ENCODE measurements at regions not wholly inside any gene's neighbourhood (a gene's known extent, or its start where the extent isn't known, plus 50 kb on each side); places are given as distances from the start of the nearest gene placed in this dataset.

DNA sequence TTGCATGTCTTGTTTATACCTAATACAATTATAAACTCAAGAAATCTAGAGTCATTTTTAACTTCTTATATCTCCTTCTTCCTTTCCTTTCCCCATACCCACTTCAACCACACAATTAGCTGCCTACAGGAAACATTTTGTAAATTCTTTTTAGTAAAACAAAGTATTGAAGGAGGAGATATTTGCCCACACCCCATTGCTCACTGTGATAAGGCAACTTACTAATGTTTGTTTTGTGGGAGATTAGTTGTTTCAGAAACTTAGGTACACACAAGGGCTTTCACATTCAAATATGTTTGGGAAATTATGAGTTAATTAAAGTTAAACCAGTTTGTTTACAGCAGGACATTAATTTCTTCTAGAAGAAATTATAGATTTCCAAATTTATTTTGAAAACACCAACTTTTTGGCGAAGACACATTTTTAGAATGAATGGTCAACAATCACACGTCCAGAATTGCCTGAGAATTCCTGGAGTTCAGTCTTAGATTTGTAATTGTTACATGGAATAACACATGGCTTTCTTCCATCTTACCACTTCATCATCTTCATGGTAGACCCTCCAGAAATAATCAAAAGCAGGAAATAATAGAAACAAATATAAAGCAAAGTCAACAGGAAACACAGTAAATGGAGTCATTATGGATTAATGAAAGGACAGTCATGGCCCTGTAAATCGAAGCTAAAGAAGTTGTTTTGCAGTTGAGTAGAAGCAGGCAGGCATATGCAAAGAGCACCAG lies 62.5 kb upstream of the RAB27B start:
- no peak overlapping the region for H3K4me3 ChIP-seq
- Mint-ChIP-seq H3K27ac (no peak overlapping the region), H3K4me1 (no peaks in the 10 kb centered on the region), H3K9me3 (no peaks in the 10 kb centered on the region), H3K27me3 (ENCODE audit: insufficient read depth, low read depth) (peaks cover 2% of the 10 kb centered on the region), H3K4me3 (no peak overlapping the region), H3K36me3 (no peaks in the 10 kb centered on the region)
- no peaks in the 10 kb centered on the region for H3K9me3 ChIP-seq (ENCODE audit: low read depth)
- no peak overlapping the region for H3K9ac ChIP-seq
- H3K27me3 ChIP-seq = no peaks in the 10 kb centered on the region
- no peak overlapping the region for H2AFZ ChIP-seq (replicated peaks)
- H3K79me2 ChIP-seq (ENCODE audit: low read depth) = no peaks in the 10 kb centered on the region
- H3K36me3 ChIP-seq = no peaks in the 10 kb centered on the region
- TF ChIP-seq, protein P1, sequence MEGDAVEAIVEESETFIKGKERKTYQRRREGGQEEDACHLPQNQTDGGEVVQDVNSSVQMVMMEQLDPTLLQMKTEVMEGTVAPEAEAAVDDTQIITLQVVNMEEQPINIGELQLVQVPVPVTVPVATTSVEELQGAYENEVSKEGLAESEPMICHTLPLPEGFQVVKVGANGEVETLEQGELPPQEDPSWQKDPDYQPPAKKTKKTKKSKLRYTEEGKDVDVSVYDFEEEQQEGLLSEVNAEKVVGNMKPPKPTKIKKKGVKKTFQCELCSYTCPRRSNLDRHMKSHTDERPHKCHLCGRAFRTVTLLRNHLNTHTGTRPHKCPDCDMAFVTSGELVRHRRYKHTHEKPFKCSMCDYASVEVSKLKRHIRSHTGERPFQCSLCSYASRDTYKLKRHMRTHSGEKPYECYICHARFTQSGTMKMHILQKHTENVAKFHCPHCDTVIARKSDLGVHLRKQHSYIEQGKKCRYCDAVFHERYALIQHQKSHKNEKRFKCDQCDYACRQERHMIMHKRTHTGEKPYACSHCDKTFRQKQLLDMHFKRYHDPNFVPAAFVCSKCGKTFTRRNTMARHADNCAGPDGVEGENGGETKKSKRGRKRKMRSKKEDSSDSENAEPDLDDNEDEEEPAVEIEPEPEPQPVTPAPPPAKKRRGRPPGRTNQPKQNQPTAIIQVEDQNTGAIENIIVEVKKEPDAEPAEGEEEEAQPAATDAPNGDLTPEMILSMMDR (IDR thresholded peaks at IDR 0.05) = no peak
- TF ChIP-seq EZH2phosphoT487 (IDR thresholded peaks at IDR 0.05) = no peak
- TF ChIP-seq EZH2 (IDR thresholded peaks at IDR 0.05) = no peak
- no peak overlapping the region for H3K4me2 ChIP-seq
- no peaks in the 10 kb centered on the region for H4K20me1 ChIP-seq (ENCODE audit: low read depth)
- no peak overlapping the region for H3K27ac ChIP-seq
- DNase-seq (ENCODE audit: low spot score) = no peak
- H3F3A ChIP-seq (ENCODE audit: low read depth) = no peaks in the 10 kb centered on the region
- H3K4me1 ChIP-seq = no peaks in the 10 kb centered on the region

GRCh38 chr18:54766634-54767033 lies 61.6 kb upstream of the RAB27B start:
- Histone ChIP-seq H3F3A (ENCODE audit: low read depth) (no peaks in the 10 kb centered on the region), H3K4me2 (no peak overlapping the region), H2AFZ (replicated peaks) (no peak overlapping the region), H3K79me2 (ENCODE audit: low read depth) (no peaks in the 10 kb centered on the region), H3K27ac (no peak overlapping the region), H3K4me3 (no peak overlapping the region), H3K27me3 (no peaks in the 10 kb centered on the region), H3K9me3 (ENCODE audit: low read depth) (no peaks in the 10 kb centered on the region), H4K20me1 (ENCODE audit: low read depth) (no peaks in the 10 kb centered on the region), H3K9ac (no peak overlapping the region), H3K36me3 (no peaks in the 10 kb centered on the region), H3K4me1 (no peaks in the 10 kb centered on the region)
- no peak overlapping the region for H3K4me3 Mint-ChIP-seq
- no peaks in the 10 kb centered on the region for H3K4me1 Mint-ChIP-seq
- H3K9me3 Mint-ChIP-seq = no peaks in the 10 kb centered on the region
- no peaks in the 10 kb centered on the region for H3K36me3 Mint-ChIP-seq
- TF ChIP-seq, protein P1 (IDR thresholded peaks at IDR 0.05) = no peak
- no peak for TF ChIP-seq EZH2phosphoT487 (IDR thresholded peaks at IDR 0.05)
- no peak for TF ChIP-seq EZH2 (IDR thresholded peaks at IDR 0.05)
- H3K27ac Mint-ChIP-seq = no peak overlapping the region
- no peak for DNase-seq (ENCODE audit: low spot score)
- peaks cover 2% of the 10 kb centered on the region for H3K27me3 Mint-ChIP-seq (ENCODE audit: insufficient read depth, low read depth)

GRCh38 chr18:54767098-54767497 lies 61.2 kb upstream of the RAB27B start:
- no peaks in the 10 kb centered on the region for H4K20me1 ChIP-seq (ENCODE audit: low read depth)
- Mint-ChIP-seq H3K4me1 (no peaks in the 10 kb centered on the region), H3K27ac (no peak overlapping the region)

More at GRCh38 chr18:54767098-54767497, 61.2 kb upstream of the RAB27B start:
- H3F3A ChIP-seq (ENCODE audit: low read depth) = no peaks in the 10 kb centered on the region
- Mint-ChIP-seq H3K9me3 (no peaks in the 10 kb centered on the region), H3K36me3 (no peaks in the 10 kb centered on the region), H3K27me3 (ENCODE audit: insufficient read depth, low read depth) (peaks cover 2% of the 10 kb centered on the region), H3K4me3 (no peak overlapping the region)
- no peaks in the 10 kb centered on the region for H3K27me3 ChIP-seq
- H2AFZ ChIP-seq (replicated peaks) = no peak overlapping the region
- H3K27ac ChIP-seq = no peak overlapping the region
- no peaks in the 10 kb centered on the region for H3K36me3 ChIP-seq
- H3K4me3 ChIP-seq = no peak overlapping the region
- H3K9me3 ChIP-seq (ENCODE audit: low read depth) = no peaks in the 10 kb centered on the region
- H3K4me1 ChIP-seq = no peaks in the 10 kb centered on the region
- no peak overlapping the region for H3K9ac ChIP-seq
- TF ChIP-seq EZH2phosphoT487 (IDR thresholded peaks at IDR 0.05) (no peak), EZH2 (IDR thresholded peaks at IDR 0.05) (no peak)
- TF ChIP-seq, protein P1 (IDR thresholded peaks at IDR 0.05) = no peak
- no peaks in the 10 kb centered on the region for H3K79me2 ChIP-seq (ENCODE audit: low read depth)
- no peak overlapping the region for H3K4me2 ChIP-seq
- no peak for DNase-seq (ENCODE audit: low spot score)

All from neural progenitor cell (in vitro differentiated cells).